ENCODE measurements at regions not wholly inside any gene's neighbourhood (a gene's known extent, or its start where the extent isn't known, plus 50 kb on each side); places are given as distances from the start of the nearest gene placed in this dataset.

GRCh38 chr1:53379662-53380002 lies 51.8 kb upstream of the LRP8 start:
- Histone ChIP-seq H3K27me3 (ENCODE audit: insufficient read depth) (no peaks in the 10 kb centered on the region), H3K9ac (no peak overlapping the region), H3K4me2 (no peak overlapping the region), H3K9me3 (no peaks in the 10 kb centered on the region), H4K20me1 (ENCODE audit: insufficient read depth) (no peaks in the 10 kb centered on the region), H3K36me3 (replicated peaks in 1 of 2; ENCODE audit: control insufficient read depth in 1 of 2, insufficient read depth in 2 of 2, low read length in 1 of 2) (no peaks in the 10 kb centered on the region), H3K4me1 (ENCODE audit: control insufficient read depth in 1 of 2, insufficient read depth in 2 of 2, low read depth in 1 of 2, low read length in 1 of 2) (peaks cover 5 to 6% of the 10 kb centered on the region in 2 experiments; a peak in 2 of 4 replicates), H3F3A (replicated peaks; ENCODE audit: insufficient read depth) (no peaks in the 10 kb centered on the region), H3K79me2 (ENCODE audit: insufficient read depth) (no peaks in the 10 kb centered on the region), H3K27ac (ENCODE audit: low read depth in 2 of 2, low read length in 1 of 2) (no peak overlapping the region), H3K4me3 (ENCODE audit: low read depth in 2 of 2, low read length in 1 of 2) (no peak overlapping the region), H2AFZ (ENCODE audit: low read depth) (no peak overlapping the region), H3K9me2 (no peaks in the 10 kb centered on the region)
- ChIA-PET POLR2A (no interaction called here), CTCF (interaction anchor here (1.9 kb wide), 1 partner anchor 13 kb away, joined by 10 read pairs; no protein-coding TSS in a partner anchor)
- WGBS (ENCODE audit: low lambda C conversion rate) = 85% methylated on average over 4 of the region's 4 CpGs
- TF ChIP-seq EZH2phosphoT487 (IDR thresholded peaks at IDR 0.05; ENCODE audit: borderline replicate concordance, low read depth) = no peak
- TF ChIP-seq PBX3 (IDR thresholded peaks at IDR 0.05) = no peak
- TF ChIP-seq CTCF (IDR thresholded peaks at IDR 0.05) = no peak
- no peak for TF ChIP-seq GATA2 (CRISPR knock-in tag; IDR thresholded peaks at IDR 0.05)
- TF ChIP-seq YY1 (IDR thresholded peaks at IDR 0.05; ENCODE audit: low read depth) = no peak
- no peak for TF ChIP-seq TEAD4 (IDR thresholded peaks at IDR 0.05; ENCODE audit: borderline replicate concordance, insufficient read depth)
- no peak for TF ChIP-seq SMC3 (IDR thresholded peaks at IDR 0.05; ENCODE audit: low read depth, low read length)
- no peak for TF ChIP-seq TCF12 (IDR thresholded peaks at IDR 0.05)
- TF ChIP-seq FOSL2 (IDR thresholded peaks at IDR 0.05; ENCODE audit: borderline replicate concordance, low read depth) = no peak
- DNase-seq = no peak

- Histone ChIP-seq H3K4me2 (no peak overlapping the region), H2AFZ (ENCODE audit: low read depth) (no peak overlapping the region), H3K27me3 (ENCODE audit: insufficient read depth) (no peaks in the 10 kb centered on the region), H3K4me1 (ENCODE audit: control insufficient read depth in 1 of 2, insufficient read depth in 2 of 2, low read depth in 1 of 2, low read length in 1 of 2) (peaks cover 5 to 6% of the 10 kb centered on the region in 2 experiments; a peak in 2 of 4 replicates), H3K4me3 (ENCODE audit: low read depth in 2 of 2, low read length in 1 of 2) (no peak overlapping the region), H3K9me2 (no peaks in the 10 kb centered on the region), H3K9ac (no peak overlapping the region), H3K9me3 (no peaks in the 10 kb centered on the region), H3K79me2 (ENCODE audit: insufficient read depth) (no peaks in the 10 kb centered on the region), H4K20me1 (ENCODE audit: insufficient read depth) (no peaks in the 10 kb centered on the region), H3K36me3 (replicated peaks in 1 of 2; ENCODE audit: control insufficient read depth in 1 of 2, insufficient read depth in 2 of 2, low read length in 1 of 2) (no peaks in the 10 kb centered on the region), H3F3A (replicated peaks; ENCODE audit: insufficient read depth) (no peaks in the 10 kb centered on the region), H3K27ac (ENCODE audit: low read depth in 2 of 2, low read length in 1 of 2) (no peak overlapping the region)
- 86% methylated on average over 5 of the region's 5 CpGs for WGBS (ENCODE audit: low lambda C conversion rate)
- TF ChIP-seq GATA2 (CRISPR knock-in tag; IDR thresholded peaks at IDR 0.05) (no peak), TEAD4 (IDR thresholded peaks at IDR 0.05; ENCODE audit: borderline replicate concordance, insufficient read depth) (no peak), FOSL2 (IDR thresholded peaks at IDR 0.05; ENCODE audit: borderline replicate concordance, low read depth) (no peak), ZBTB33 (IDR thresholded peaks at IDR 0.05; ENCODE audit: borderline replicate concordance, low read depth) (no peak), TAF1 (IDR thresholded peaks at IDR 0.05; ENCODE audit: borderline replicate concordance, low read depth, low read length) (no peak), RAD21 (IDR thresholded peaks at IDR 0.05; ENCODE audit: low read length) (no peak)
- CTCF ChIA-PET = interaction anchor here (1.9 kb wide), 1 partner anchor 13 kb away, joined by 10 read pairs; no protein-coding TSS in a partner anchor
- no peak for DNase-seq
- POLR2A ChIA-PET = no interaction called here
Measured at GRCh38 chr1:53380296-53380695, 52.4 kb upstream of the LRP8 start.

Data from SK-N-SH (cell line).